ENCODE measurements at regions not wholly inside any gene's neighbourhood (a gene's known extent, or its start where the extent isn't known, plus 50 kb on each side); places are given as distances from the start of the nearest gene placed in this dataset.

DNA sequence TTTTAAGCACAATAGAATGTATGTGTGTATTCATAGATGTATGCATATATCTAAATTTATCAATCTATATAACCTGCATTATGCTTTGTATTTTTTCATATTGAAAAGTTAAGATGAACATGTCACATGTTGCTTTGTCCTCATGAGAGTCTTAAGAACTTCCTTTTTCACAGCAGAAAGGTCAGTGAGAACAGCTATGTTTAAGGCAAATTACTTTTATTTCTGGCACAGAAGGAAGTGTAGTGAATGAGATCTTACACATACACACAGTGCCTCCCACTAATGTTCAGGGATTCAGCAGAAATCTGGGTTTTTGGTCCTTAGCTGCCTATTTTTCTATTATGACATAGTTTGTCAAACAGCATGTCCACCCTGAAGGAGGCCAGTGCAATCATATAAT lies 134.8 kb downstream of the TMEM26 start:
- DNase-seq (ENCODE audit: low spot score), result no peak

DNA sequence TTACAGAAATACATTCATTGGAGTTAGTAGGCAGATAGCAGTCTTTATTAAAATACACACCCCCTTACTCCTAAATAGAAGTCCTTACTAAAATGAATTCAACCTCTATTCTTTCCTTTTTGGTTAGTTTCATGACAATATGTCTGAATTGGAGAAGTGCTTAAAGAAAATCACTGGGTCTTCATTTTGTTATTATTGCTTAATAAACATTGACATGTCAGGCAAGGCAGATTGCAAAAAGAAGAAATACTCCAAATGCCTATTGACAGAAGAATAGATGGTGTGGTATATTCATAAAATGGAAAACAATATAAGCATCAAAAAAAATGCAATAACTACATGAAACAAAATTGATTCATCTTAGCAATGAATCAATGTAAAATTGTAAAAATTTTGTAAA lies 135.5 kb downstream of the TMEM26 start:
- no peak for DNase-seq (ENCODE audit: low spot score)

DNA sequence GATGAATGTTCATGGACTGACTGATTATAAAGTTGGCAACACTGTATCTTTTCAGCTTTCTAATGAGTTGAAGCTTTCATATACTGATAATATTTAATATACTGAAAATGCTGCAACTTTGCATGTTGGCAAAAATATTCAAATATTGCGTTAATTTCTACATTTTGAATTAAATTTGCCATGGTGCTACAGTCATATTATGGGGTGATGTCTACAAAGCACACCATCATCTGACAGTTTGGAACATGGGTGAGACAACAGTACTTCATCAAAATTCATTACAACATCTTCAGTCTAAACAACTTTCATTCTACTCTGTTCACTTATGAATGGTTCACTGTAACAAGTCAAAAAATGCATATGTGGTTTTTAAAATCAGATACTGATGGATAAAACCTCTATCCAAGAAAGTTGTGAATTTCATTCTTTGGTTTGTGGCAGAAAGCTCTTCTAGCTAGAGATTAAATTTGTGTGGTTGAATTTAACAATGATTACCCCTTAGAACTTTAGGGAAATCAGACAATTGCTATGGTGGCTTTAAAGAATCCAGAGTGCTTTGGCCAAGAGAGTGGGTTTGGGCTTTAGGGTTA lies 136.4 kb downstream of the TMEM26 start:
- no peak for DNase-seq (ENCODE audit: low spot score)

DNA sequence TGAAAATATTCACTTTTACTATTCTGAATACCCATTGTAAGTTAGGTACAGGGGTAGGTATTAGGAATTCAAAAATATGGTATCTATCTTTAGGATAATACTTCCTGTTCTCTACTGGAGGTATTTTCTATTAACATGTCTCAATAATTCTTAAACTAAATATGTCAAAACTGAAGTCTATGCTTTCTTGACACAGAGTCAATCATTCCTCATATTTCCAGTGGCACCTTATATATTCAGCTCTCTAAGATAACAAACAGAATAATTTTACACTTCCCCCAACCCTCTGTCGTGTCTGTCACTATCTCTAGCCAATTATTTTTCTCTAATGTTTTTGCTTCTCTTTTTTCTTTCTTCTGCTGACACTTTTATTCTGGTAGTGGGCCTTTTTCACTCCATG lies 138.9 kb downstream of the TMEM26 start:
- no peak for DNase-seq (ENCODE audit: low spot score)

DNA sequence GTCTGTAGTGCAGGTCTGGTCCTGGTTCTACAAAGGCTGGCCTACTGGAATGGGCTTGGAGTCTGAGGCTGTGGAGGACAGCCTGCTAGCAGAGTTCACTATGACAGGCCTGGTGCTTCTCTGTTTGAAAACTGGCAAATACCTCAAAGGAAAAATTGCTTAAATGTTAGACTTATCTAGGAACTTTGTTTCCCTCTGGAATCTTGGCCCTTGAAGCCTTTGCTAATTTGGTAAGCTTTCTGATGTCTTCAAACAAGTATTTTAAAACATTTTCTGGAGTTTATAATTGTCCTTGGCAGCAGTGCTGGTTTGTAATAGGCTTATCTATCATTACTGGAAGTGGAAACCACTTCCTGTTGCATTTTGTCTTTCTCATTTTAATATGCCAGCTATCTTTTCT lies 139.7 kb downstream of the TMEM26 start:
- peak; percentile 43 for DNase-seq (ENCODE audit: low spot score)

DNA sequence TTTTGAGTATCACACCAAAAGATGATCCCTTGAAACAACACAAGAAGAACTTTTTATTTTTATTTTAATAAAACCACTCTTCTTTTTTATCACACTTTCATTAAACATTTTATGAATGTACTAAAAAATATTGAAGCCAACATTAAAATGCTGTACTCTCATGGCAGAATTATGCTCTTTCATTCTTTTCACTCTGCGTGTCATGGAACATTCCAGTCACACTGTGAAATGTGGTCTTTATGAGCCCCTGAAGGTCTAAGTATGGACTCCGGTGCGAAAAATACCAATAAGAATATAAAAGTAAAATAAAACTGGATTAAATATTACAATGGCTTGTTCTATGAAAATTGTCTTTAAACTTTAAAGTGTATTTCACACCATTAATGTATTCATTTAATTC lies 148.4 kb downstream of the TMEM26 start:
- DNase-seq (ENCODE audit: low spot score), result no peak

DNA sequence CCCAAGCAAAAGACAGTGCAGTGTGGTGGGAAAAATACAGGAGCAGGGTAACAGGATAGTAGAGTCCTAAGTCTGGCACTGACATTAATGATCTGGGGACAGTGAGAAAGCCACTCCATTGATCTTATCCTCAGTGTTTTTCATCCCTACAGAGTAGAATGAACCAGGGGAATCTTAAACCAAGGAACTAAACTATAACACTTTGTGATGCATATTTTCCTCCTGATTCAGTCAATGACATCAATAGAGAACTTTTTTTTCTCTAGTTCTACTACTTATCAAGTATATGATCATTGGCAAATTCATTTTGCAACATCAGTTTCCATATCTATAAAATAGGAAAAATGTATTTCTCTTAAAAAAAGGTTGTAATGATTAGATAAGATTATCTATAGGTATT lies 151.1 kb downstream of the TMEM26 start:
- no peak for DNase-seq (ENCODE audit: low spot score)

DNA sequence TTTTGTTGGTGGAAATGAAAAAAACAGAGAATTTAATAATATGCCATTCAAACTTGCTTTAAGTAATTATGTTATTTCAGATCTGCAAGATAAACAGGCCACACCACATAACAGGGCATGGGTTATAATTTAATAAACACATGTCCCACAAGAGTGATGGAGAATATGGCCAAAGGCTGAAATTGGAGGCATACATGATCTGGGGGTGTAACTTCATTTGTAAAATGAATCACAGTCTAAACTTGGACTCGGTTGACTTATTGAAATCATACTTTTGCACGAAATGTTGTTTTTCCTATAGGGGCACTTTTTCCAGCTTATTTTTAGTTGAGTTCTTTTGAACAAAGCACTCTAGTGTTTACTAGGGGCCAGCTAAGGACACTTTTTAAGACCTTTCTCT lies 151.6 kb downstream of the TMEM26 start:
- DNase-seq (ENCODE audit: low spot score), result no peak

DNA sequence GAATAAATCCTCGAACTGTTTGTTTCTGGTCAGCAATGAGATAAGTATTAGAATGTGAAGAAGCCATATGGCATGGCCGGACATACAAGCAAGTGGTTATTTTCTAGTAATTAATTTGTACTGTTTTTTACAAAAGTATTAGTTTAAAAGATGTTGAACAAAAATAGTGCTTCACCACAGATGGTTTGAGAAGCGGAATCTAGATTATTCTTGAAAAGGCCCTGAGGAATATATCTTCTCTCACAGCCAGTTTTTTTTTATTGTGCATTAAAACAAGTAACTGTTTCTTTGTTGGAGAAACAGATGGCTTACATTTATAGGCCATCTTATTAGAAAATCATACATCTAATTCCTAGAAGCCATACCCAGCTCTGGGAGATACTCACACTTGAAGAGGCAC lies 153.3 kb downstream of the TMEM26 start:
- no peak for DNase-seq (ENCODE audit: low spot score)

DNA sequence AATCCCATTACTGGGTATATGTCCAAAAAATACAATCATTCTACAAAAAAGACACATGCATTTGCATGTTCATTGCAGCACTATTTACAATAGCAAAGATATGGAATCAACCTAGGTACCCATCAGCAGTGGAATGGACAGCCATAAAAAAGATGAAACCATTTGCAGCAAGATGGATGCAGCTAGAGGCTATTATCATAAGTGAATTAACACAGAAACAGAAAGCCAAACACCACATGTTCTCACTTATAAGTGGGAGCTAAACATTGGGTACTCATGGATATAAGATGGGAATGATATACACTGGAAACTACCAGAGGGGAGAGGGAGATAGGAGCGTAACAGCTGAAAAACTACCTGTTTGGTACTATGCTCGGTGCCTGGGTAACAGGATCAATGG lies 154.0 kb downstream of the TMEM26 start:
- DNase-seq (ENCODE audit: low spot score), result no peak

DNA sequence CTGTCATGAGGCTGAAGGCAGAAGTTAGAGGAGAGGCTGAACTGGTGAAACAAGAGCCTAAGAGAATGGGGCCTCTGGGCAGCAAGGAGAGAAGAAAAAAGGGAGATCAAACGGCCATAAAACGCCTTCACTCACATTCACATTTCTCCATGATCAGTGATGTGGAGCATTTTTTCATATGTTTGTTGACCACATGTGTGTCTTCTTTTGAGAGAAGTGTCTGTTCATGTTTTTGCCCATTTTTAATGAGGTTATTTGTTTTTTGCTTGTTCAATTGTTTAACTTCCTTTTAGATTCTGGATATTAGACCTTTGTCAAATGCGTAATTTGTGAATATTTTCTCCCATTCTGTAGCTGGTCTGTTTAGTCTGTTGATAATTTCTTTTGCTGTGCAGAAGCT lies 155.0 kb downstream of the TMEM26 start:
- no peak for DNase-seq (ENCODE audit: low spot score)

DNA sequence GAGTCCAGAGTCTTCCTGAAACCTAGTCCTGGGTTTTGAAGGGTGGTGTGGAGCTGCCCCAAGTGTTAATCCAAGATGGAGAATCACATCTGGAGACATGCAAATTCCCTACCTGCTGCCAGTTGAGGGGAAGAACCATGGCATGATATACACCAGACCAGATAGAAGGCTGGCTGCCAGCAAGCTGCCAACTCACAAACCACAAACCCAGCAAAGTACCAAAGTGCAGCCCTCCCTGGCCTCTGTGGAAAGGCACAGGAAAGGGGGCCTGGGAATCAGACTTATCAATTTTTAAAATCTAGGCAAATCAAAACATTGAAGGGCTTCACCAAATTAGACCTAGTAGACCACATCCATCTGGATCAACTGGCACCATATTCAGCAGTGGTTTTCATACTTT lies 157.0 kb downstream of the TMEM26 start:
- DNase-seq (ENCODE audit: low spot score), result no peak

DNA sequence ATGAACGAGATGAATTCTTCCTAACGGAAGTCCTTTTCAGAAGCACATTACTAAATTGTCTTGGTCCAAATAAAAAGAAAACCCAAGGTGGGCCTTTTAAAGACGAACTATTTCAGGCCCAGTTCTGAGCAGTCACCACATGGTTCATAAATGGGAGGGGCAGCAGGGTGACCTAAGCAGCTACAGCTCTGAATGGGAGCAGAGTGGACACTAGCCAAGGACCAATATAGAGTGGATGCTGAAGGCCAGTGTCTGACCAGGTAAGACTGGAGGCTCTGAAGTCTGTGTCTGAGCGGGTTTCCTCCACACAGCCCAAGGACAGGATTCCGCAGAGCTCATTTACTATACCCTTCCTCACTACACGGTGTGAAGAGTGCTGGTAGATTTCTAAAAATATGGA lies 159.1 kb downstream of the TMEM26 start:
- no peak for DNase-seq (ENCODE audit: low spot score)

DNA sequence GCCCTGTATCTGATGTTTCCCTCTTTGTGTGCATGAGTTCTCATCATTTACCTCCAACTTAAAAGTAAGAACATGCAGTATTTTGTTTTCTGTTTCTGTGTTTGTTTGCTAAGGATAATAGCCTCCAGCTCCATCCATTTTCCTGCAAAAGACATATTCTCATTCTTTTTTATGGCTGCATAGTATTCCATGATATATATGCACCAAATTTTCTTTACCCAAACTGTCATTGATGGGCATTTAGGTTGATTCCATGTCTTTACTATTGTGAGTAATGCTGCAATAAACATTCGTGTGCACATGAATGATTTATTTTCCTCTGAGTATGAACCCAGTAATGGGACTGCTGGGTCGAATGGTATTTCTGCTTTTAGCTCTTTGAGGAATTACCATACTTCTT lies 163.4 kb downstream of the TMEM26 start:
- no peak for DNase-seq (ENCODE audit: low spot score)

DNA sequence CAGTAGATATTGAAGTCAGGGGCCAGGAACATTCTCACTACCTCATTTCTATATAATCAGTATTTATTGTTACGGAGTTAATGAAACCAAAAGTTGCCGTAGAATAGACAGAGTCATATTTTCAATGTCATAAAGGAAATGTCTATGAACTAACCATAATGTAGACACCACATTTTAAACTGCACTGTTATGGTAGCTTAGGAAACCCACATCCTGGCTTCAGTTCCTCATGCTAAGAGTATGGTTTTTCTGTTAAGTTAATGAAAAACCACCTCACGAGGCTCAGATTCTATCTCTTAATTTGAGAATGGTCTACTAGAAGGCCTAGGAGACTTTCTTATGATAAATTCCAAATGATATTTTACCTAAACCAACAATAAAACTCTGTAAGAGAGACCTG lies 166.5 kb downstream of the TMEM26 start:
- DNase-seq (ENCODE audit: low spot score), result no peak

DNA sequence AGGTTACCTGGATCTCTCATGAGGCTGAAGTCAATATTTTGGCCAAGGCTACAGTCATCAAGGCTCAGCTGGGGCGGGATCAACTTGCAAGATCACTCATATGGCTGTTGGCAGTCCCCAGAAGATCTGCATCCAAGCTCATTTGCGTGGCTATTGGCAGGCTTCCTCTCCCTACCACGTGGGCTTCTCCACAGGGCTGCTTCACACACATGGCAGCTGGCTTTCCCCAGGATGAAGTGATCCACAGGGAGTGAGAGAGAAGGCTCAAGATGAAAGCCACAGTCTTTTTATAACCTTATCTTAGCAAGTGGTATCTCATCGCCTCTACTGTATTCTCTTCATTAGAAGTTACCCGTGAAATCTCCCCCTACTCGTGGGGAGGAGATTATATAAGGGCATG lies 167.4 kb downstream of the TMEM26 start:
- no peak for DNase-seq (ENCODE audit: low spot score)

DNA sequence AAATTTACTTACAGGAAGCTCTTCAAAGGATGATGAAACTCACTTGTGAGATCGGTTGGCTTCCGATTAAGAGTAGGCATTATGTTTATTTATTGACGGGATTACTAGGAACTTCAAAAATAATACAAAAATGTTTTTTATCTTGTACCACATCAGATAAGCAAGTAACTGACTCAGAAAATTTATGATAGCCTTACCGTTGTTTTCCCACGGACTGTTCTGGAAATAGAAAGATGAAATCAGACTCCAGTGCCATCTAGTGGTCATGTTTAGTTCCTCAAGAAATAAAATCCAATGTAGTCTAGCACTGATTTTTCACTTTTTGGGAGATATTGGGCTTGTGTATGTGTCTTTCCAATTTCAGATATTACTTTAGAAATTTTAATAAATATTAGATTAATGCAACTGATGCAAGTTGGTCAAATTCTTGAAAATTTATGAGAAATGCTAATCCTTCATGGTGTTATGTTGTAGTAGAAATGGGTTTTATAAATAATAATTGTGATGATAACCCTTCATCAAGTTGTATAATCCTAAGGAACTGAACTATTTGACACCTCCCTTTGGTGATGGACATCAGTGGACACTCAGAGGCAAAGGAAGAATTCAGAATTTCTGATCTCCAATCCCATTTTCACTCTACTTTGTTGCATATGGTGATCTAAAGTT lies 168.8 kb downstream of the TMEM26 start:
- no peak for DNase-seq (ENCODE audit: low spot score)

DNA sequence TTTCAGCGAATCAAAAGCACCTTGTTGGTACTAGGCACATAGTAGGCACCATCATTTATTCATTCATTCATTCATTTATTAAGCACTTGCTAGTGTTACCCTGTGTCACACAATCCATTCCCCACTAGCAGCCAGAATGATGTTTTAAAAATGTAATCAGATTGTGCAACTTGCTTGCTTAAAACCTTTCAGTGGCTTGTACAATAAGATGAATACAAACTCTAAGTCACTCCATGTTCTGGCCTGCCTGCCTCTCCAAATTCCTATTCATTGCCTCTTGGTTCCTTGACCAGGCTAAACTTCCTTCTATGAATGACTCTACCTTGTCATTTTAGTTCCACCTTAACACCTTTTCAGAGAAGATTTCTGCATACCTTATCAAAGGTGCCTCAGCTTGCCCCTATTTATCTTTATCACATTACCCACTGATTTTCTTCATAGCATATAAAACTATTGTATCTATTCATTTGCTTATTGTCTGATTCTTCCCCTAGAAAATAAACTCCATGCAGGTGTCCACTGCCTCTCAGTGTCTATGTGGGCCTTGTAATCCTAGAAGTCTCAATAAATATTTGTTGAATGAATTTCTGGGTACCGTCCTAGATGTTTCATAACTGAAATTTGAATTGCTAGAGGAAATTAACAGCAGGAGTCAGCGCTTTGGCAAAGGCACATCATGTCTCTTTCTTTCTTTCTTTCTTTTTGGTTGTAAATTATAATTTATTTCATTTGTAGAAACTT lies 169.5 kb downstream of the TMEM26 start:
- no peak for DNase-seq (ENCODE audit: low spot score)

DNA sequence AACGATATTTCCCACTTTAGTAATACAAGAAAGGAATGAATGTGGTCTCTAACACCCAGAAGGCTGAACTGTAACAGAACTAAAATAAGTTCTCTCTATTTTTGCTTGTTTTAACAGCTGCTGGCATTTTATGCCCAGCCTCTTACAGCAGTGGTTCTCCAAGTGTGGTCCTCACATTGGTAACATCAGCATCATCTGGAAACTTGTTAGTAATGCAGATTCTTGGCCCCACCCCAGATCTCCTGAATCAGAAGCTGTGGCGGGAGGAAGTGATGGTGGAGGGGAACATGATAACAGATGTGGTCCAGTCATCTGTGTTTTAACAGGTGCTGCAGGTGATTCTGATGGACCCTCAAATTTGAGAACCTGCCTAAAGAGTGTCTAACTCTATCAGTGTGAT lies 170.1 kb downstream of the TMEM26 start:
- DNase-seq (ENCODE audit: low spot score), result no peak

DNA sequence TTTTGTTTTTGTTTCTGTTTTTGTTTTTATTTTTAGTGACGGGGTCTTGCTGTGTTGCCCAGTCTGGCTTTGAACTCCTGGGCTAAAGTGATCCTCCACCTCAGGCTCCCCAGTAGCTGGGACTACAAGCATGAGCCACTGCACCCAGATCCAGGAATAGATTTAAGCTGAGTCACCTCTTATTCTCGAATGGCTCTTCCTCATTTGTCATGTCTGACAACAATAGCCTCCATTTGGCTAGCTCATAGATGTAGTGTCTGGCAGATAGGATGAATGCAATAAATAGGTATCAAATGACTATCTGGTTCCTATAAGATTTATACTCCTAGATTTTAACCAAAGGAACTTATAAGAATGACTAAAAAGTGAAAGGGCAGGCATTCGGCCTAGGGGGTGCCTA lies 172.9 kb downstream of the TMEM26 start:
- DNase-seq (ENCODE audit: low spot score), result no peak

DNA sequence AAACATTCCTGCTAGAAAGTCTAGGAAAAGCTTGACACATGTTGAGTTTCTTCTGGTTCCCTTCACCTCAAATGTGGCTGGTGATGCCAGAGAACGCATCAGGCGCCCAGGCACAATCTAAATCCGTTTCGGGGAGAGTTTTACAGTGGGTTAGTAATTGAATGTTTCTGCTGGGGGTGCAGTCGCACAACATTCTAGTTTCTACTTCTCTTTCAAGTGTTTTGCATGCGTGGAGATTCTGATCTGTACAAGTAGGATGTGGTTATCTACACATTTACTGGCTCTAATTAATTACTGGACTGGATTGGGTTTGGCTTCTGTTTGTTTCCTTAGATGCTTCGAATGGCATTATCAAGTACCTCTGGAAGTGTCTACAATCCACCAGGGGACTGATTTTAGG lies 173.8 kb downstream of the TMEM26 start:
- no peak for DNase-seq (ENCODE audit: low spot score)

DNA sequence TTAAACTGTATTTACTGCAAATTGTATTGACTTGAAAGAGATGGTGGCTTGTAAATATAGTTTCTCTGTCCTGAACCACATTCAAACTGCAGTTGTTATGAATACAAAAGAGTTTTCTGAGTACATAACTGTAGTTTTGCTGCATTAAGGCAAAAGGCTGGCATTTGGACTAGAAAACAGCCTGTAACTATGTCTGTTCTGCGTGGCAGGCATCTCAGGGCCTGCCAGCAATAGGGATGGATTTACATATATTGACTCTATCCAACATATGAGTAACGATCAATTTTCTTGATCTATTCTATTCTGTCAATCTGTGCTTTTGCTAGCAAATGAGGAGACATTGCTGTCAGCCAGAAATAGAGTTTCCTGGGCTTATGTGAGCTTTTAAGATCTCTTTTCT lies 174.6 kb downstream of the TMEM26 start:
- DNase-seq (ENCODE audit: low spot score), result no peak

DNA sequence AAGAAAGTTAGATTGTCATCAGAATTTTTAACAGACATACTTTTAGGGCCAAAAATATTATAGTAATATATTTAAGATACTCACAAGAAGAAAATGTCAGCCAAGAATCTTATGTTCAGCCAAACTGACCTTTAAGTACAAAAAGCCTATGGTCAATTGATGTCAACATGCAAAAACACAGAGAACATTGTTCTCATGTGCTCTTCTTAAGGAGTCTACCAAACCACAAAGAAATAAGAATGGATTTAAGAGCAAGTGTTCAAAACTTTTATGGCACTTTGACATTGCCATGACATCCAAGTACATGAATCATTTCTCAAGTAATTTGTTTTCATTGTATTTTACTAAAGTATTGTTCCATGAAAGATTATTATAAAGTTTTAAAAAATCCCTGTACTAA lies 180.4 kb downstream of the TMEM26 start:
- DNase-seq (ENCODE audit: low spot score), result no peak

Measured in ureter (tissue), 1 donor.